Ovary (tissue), 7 donors: ENCODE measurements at regions not wholly inside any gene's neighbourhood (a gene's known extent, or its start where the extent isn't known, plus 50 kb on each side); places are given as distances from the start of the nearest gene placed in this dataset.

Experiments
- DNase-seq, 5 donors: peaks; one replicate each; pipeline ENCODE4 v3.0.0-alpha.2; 2019 to 2020
- H3K27ac ChIP-seq, 2 donors: fragments of 200-600 bp; one replicate each; pipeline versions ENCODE4 v1.5.1 to v1.8.0; 2019 to 2022
- H3K27me3 ChIP-seq: fragments of 200-600 bp; one replicate; pipeline ENCODE4 v1.8.0; 2022
- H3K36me3 ChIP-seq: fragments of 200-600 bp; sonication (generic); one replicate; pipeline ENCODE4 v1.5.1; 2019
- H3K4me1 ChIP-seq: one replicate; pipeline ENCODE4 v1.8.1; 2013; ENCODE audit warnings: mild to moderate bottlenecking, moderate library complexity; ENCODE audit not compliant: insufficient read depth
- H3K4me3 ChIP-seq: fragments of 200-600 bp; sonication (generic); one replicate; pipeline ENCODE4 v1.5.1; 2017
- H3K9me3 ChIP-seq, 2 donors: fragments of 200-600 bp in 1 of 2; sonication (generic) in 1 of 2; one replicate each; pipeline versions ENCODE4 v1.5.1 to v1.8.1; 2013 to 2019; ENCODE audit warnings: mild to moderate bottlenecking in 1 of 2, moderate library complexity in 1 of 2
- CTCF ChIP-seq, 3 donors: fragments of 450-650 bp in 2 of 3; fragments of 200-600 bp in 1 of 3; IDR thresholded peaks; one replicate each; pipeline versions ENCODE4 v1.5.1 to v1.8.0; 2016 to 2022; ENCODE audit warnings: antibody characterized with exemption in 3 of 3, mild to moderate bottlenecking in 1 of 3
- EP300 ChIP-seq: sonication (generic); formaldehyde crosslinking; IDR thresholded peaks from one replicate; pipeline ENCODE4 v1.6.1; 2017; ENCODE audit warnings: antibody characterized with exemption
- POLR2A ChIP-seq: fragments of 450-650 bp; IDR thresholded peaks from one replicate; pipeline ENCODE4 v1.6.1; 2017; ENCODE audit warnings: antibody characterized with exemption, mild to moderate bottlenecking, moderate library complexity
- WGBS, 3 donors: extraction: QIAGEN DNeasy Blood & Tissue Kit in 1 of 3; methylation state at CpG; one replicate each; pipeline versions ENCODE4 v1.1.5 to v1.1.7; 2013 to 2017; 5-methylcytosine and 5-hydroxymethylcytosine counted together
- intact Hi-C, 4 donors: fragments of 100-400 bp; cut with DNase I; formaldehyde crosslinking; loops; one replicate each; pipeline versions ENCODE4 v1.11.0 to v1.15.1; 2022 to 2023
- donor health status: DM: no; HTN: no; CAD: no; lungs with moderate emphysema.
- donor health status: DM: no; HTN: no; CAD: no.
- donor health status: Bipolar disorder and iron deficiency.
- donor health status: DM: no; HTN: no; CAD: no.
- donor health status: DM: yes; HTN: yes; CAD: no.

- Histone ChIP-seq H3K4me3 (no peak overlapping the region), H3K9me3 (no peaks in the 10 kb centered on the region), H3K27me3 (no peaks in the 10 kb centered on the region), H3K36me3 (no peaks in the 10 kb centered on the region), H3K27ac (no peak overlapping the region), H3K4me1 (no peaks in the 10 kb centered on the region)
- WGBS, 3 donors = 90 to 93% (median 90%) methylated on average over 8 of the region's 8 CpGs
- no peak for TF ChIP-seq CTCF (IDR thresholded peaks at IDR 0.05)
- TF ChIP-seq POLR2A = no peak
- TF ChIP-seq EP300 = no peak
- intact Hi-C loops = no loop called here
- no peak for DNase-seq
These were observed 230.7 kb downstream of the BCL11B start for GRCh38 chr14:99041141-99041819.

- H3K36me3 ChIP-seq = no peaks in the 10 kb centered on the region
- TF ChIP-seq CTCF (IDR thresholded peaks at IDR 0.05) (no peak), EP300 (no peak), POLR2A (no peak)
- intact Hi-C loops = no loop called here
- H3K27me3 ChIP-seq = no peaks in the 10 kb centered on the region
- 90 to 94% (median 90%) methylated on average over 5 of the region's 5 CpGs for WGBS, 3 donors
- H3K4me3 ChIP-seq = no peak overlapping the region
- H3K9me3 ChIP-seq = no peaks in the 10 kb centered on the region
- no peak overlapping the region for H3K27ac ChIP-seq
- no peaks in the 10 kb centered on the region for H3K4me1 ChIP-seq
- DNase-seq = no peak
These were observed 230.2 kb downstream of the BCL11B start for GRCh38 chr14:99041820-99042174.

GRCh38 chr14:99042381-99043266 is 229.4 kb downstream of the BCL11B start:
- no peaks in the 10 kb centered on the region for H3K36me3 ChIP-seq
- H3K4me3 ChIP-seq = no peak overlapping the region
- no peak overlapping the region for H3K27ac ChIP-seq
- no peaks in the 10 kb centered on the region for H3K9me3 ChIP-seq
- intact Hi-C loops = no loop called here
- 85 to 87% (median 86%) methylated on average over 19 of the region's 19 CpGs for WGBS, 3 donors
- TF ChIP-seq CTCF (IDR thresholded peaks at IDR 0.05) = no peak
- no peak for TF ChIP-seq POLR2A
- no peak for TF ChIP-seq EP300
- no peaks in the 10 kb centered on the region for H3K27me3 ChIP-seq
- H3K4me1 ChIP-seq = no peaks in the 10 kb centered on the region
- DNase-seq = no peak

- Histone ChIP-seq H3K27ac (no peak overlapping the region), H3K4me3 (no peak overlapping the region), H3K4me1 (no peaks in the 10 kb centered on the region), H3K36me3 (no peaks in the 10 kb centered on the region), H3K9me3 (no peaks in the 10 kb centered on the region), H3K27me3 (no peaks in the 10 kb centered on the region)
- TF ChIP-seq CTCF (IDR thresholded peaks at IDR 0.05) (no peak), EP300 (no peak), POLR2A (no peak)
- 41 to 52% (median 43%) methylated on average over 5 of the region's 5 CpGs for WGBS, 3 donors
- intact Hi-C loops = no loop called here
- no peak for DNase-seq
These were observed 228.8 kb downstream of the BCL11B start for GRCh38 chr14:99043267-99043615.
